ENCODE measurements at regions not wholly inside any gene's neighbourhood (a gene's known extent, or its start where the extent isn't known, plus 50 kb on each side); places are given as distances from the start of the nearest gene placed in this dataset.

DNA sequence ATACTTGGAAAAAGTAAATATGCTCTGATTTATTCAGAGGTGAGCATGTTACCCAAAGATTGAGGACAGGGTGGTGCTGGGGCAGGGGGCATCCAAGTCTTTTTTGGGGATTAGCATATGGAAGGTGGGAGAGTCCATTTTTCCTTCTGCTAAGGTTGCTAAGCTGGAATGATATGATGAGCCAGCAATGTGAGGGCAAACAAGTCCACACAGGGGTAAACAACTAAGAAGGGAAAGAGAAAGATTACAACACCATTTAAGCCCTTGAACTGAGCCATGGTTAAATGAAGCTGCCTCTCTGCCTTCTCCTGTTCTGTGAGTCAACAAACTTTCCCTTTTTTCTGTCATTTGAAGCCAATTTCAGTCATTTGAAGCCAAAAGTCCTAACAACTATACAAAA, 89.0 kb downstream of the RPL22L1 start:
- no peak for TF ChIP-seq CTCF (IDR thresholded peaks at IDR 0.05; ENCODE audit: borderline replicate concordance, insufficient read depth, low read depth, low read length)
- H3K4me3 ChIP-seq (ENCODE audit: low read depth, low read length) = no peak overlapping the region

DNA sequence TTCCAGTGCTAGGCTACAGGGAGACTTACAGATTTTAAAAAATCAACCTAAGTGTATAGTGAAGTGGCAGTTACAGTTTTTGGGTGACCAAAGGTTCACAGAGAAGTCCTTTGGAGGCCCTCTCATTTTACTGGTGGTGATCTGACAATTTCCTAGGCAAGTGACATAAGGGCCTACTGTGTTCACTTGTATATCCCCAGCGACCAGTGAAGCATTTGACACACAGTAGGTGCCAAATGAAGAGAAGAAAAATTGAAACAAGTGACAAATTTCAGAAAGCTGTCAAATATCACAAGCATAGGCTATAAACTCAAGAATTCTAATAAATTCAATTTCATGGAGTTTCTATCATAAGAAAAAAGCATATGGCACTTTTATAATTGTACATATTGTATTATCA, 89.5 kb downstream of the RPL22L1 start:
- TF ChIP-seq CTCF (IDR thresholded peaks at IDR 0.05; ENCODE audit: borderline replicate concordance, insufficient read depth, low read depth, low read length) = no peak
- no peak overlapping the region for H3K4me3 ChIP-seq (ENCODE audit: low read depth, low read length)

DNA sequence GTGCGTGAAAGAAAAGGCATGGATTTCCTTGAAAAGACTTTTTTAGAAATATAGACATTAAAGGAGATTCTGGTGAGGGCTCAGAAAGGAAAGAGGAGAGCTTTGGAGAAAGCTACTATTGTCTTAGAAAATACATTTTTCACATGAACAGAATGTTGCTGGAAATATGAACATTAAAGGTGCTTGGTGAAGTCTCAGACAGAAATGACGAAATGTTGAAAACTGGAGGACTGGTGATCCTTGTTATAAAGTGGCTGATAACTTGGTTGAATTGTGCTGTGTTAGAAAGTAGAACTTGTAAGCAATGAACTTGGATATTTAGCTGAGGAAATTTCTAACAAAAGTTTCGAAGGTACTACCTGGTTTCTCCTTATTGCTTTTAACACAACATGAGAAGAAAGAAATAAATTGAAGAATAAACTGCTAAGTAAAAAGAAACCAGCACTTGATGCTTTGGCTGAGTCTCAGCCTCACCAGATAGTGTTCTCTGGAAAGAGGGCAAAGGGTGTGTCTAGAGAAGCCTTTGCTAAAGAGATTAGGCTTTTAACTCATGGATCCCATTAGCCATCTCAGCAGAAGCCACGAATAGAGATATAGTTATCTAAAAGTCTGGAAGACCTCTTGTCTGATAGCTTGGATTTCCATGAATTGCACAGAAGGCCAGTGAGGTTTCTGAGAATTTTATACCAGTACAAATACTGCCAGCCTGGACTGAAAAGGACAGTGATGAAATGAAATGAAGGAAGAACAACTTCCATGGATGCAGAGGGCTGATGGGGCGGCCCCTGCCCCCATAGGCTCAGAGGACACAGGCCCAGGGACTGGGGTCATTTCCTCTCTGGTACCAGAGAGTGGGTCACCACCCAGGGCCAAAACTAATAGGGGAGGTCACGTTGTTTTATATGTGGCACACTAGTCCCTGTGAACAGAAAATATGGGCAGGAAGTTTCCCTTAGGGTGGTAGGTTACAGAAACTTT, 91.5 kb downstream of the RPL22L1 start:
- no peak for TF ChIP-seq CTCF (IDR thresholded peaks at IDR 0.05; ENCODE audit: borderline replicate concordance, insufficient read depth, low read depth, low read length)

GRCh38 chr3:170777564-170777926, 92.5 kb downstream of the RPL22L1 start:
- no peak for TF ChIP-seq CTCF (IDR thresholded peaks at IDR 0.05; ENCODE audit: borderline replicate concordance, insufficient read depth, low read depth, low read length)

More for the DNA sequence above, 91.5 kb downstream of the RPL22L1 start:
- H3K4me3 ChIP-seq (ENCODE audit: low read depth, low read length) = no peak overlapping the region

GRCh38 chr3:170776887-170777563, 93.0 kb downstream of the RPL22L1 start:
- H3K4me3 ChIP-seq (ENCODE audit: low read depth, low read length) = no peak overlapping the region
- no peak for TF ChIP-seq CTCF (IDR thresholded peaks at IDR 0.05; ENCODE audit: borderline replicate concordance, insufficient read depth, low read depth, low read length)

More at GRCh38 chr3:170777564-170777926, 92.5 kb downstream of the RPL22L1 start:
- no peak overlapping the region for H3K4me3 ChIP-seq (ENCODE audit: low read depth, low read length)

DNA sequence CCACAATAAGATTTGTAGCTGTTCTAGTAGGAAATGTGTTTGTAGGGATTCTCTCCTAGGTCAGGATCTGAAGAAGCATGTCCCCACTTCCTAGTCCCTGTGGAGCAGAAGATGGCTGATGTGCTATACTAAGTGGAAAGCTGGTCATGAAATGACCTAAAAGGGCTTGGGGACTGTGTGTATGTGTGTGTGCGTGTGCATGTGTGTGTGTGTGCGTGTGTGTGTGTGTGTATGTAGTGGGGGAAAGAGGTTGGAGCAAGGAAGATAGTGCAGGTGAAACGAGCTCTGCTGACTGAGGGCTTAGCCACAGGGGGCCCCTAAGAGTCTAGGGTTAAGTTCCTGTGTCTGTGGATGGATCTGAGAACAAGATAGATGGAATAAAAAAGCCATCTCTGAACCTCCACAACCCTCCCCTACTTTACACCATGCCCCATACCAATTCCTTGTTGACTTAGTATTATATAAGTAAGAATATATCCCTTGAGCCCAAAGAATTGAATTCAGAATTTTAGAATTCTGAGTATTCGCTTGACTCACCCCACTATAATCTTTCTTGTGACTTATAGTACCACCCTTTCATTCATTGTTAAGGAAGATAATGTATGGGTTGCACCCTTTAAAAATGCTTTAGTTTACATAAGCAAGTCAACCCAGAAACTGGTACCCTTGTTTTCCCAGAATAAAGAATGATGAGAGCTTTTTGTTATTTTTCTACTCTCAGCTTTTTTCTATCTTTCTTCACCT, 96.1 kb downstream of the RPL22L1 start:
- TF ChIP-seq CTCF (IDR thresholded peaks at IDR 0.05; ENCODE audit: borderline replicate concordance, insufficient read depth, low read depth, low read length) = no peak

More for the DNA sequence above, 96.1 kb downstream of the RPL22L1 start:
- H3K4me3 ChIP-seq (ENCODE audit: low read depth, low read length) = no peak overlapping the region
